HT-29 (cell line): ENCODE measurements at regions not wholly inside any gene's neighbourhood (a gene's known extent, or its start where the extent isn't known, plus 50 kb on each side); places are given as distances from the start of the nearest gene placed in this dataset.

Experiments used
- DNase-seq: peaks from one replicate; pipeline ENCODE4 v3.0.0-alpha.2; 2015; ENCODE audit warnings: low spot score

- no peak for DNase-seq
Measured at GRCh38 chr7:51689547-51689946, 372.9 kb upstream of the COBL start.

GRCh38 chr7:51685794-51686193 lies 369.2 kb upstream of the COBL start:
- no peak for DNase-seq

GRCh38 chr7:51680594-51681399 lies 364.2 kb upstream of the COBL start:
- no peak for DNase-seq

GRCh38 chr7:51679358-51679757 lies 362.7 kb upstream of the COBL start:
- no peak for DNase-seq

- DNase-seq: peak; percentile 22
Measured at GRCh38 chr7:51666751-51667150, 350.1 kb upstream of the COBL start.

- DNase-seq: no peak
Measured at GRCh38 chr7:51666266-51666665, 349.7 kb upstream of the COBL start.

- no peak for DNase-seq
Measured at GRCh38 chr7:51665045-51665780, 348.6 kb upstream of the COBL start.

- DNase-seq: no peak
Measured at GRCh38 chr7:51660516-51660915, 343.9 kb upstream of the COBL start.

GRCh38 chr7:51658684-51659083 lies 342.1 kb upstream of the COBL start:
- DNase-seq: no peak

- peak; percentile 97 for DNase-seq
Measured at GRCh38 chr7:51647931-51648351, 331.3 kb upstream of the COBL start.

- peak; percentile 14 for DNase-seq
Measured at GRCh38 chr7:51647486-51647885, 330.9 kb upstream of the COBL start.

- DNase-seq: peak; percentile 23
Measured at GRCh38 chr7:51645702-51646298, 329.2 kb upstream of the COBL start.

GRCh38 chr7:51645255-51645654 lies 328.6 kb upstream of the COBL start:
- DNase-seq: peak; percentile 62

GRCh38 chr7:51644216-51644615 lies 327.6 kb upstream of the COBL start:
- DNase-seq: no peak

GRCh38 chr7:51640841-51641240 lies 324.2 kb upstream of the COBL start:
- DNase-seq: no peak

GRCh38 chr7:51639661-51640334 lies 323.2 kb upstream of the COBL start:
- no peak for DNase-seq

- no peak for DNase-seq
Measured at GRCh38 chr7:51636503-51636902, 319.9 kb upstream of the COBL start.

GRCh38 chr7:51635775-51636174 lies 319.2 kb upstream of the COBL start:
- no peak for DNase-seq

GRCh38 chr7:51634538-51634937 lies 317.9 kb upstream of the COBL start:
- no peak for DNase-seq

- DNase-seq: no peak
Measured at GRCh38 chr7:51634025-51634424, 317.4 kb upstream of the COBL start.

- no peak for DNase-seq
Measured at GRCh38 chr7:51633596-51633995, 317.0 kb upstream of the COBL start.

GRCh38 chr7:51633006-51633405 lies 316.4 kb upstream of the COBL start:
- no peak for DNase-seq
